Globus pallidus (tissue), 1 donor: ENCODE measurements at regions not wholly inside any gene's neighbourhood (a gene's known extent, or its start where the extent isn't known, plus 50 kb on each side); places are given as distances from the start of the nearest gene placed in this dataset.

Experiments used
- DNase-seq: peaks from one replicate; pipeline ENCODE4 v3.0.0-alpha.2; 2015; ENCODE audit warnings: low spot score

DNA sequence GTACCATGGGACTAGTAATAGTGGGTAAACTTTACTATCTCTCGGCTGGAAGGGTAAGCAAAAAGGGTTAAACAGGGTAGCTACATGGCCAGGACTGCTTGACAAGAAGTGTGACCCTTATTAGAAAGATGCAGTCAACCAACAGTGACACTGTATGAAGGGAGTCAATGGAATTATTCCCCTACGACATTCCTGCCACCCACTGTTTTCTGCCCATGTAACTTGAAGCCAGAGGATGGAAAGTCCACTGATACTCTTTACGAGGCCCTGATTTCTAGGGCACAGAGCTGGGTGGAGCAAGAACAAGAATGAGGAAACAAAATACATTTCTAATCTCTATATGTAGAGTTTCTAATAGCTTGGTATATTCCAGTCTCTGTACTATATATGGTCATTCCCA is 1102.5 kb downstream of the CDH11 start:
- no peak for DNase-seq

DNA sequence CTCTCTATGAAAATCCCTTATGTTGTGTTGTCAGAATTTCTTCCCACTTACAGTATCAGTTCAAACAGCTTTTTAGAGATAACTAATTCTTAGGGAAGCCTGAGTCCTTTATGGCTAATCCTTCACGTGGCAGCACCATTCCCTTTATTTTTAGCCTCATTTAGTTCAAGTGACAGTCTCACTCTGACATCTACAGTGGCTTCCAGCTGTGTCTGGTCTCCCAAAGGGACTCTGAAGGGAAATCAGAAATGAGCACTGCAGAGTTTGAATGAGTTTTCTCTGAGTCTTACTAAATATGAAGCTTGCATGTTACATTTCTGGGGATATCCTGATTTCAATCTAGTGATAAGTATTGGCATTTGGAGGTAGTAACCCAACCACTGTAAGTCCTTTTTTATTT is 1104.1 kb downstream of the CDH11 start:
- no peak for DNase-seq

DNA sequence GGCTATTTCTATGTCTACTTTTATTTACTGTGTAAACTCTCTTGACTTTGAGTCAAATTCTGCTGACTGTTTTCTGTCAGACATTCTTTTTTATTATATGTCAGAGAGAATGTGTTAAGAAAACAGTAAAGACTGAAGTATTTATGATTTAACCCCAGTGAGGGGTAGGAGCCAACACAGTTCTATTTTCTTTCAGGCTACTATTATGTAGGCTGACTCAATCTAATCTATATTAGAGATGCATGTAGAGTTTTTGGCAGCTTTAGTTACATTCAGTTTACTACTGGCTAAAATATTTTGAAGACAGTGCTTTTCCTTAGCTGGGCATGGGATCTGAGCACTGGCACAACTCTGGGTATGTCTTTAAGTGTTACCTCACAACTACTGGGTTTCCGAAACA is 1108.0 kb downstream of the CDH11 start:
- no peak for DNase-seq

DNA sequence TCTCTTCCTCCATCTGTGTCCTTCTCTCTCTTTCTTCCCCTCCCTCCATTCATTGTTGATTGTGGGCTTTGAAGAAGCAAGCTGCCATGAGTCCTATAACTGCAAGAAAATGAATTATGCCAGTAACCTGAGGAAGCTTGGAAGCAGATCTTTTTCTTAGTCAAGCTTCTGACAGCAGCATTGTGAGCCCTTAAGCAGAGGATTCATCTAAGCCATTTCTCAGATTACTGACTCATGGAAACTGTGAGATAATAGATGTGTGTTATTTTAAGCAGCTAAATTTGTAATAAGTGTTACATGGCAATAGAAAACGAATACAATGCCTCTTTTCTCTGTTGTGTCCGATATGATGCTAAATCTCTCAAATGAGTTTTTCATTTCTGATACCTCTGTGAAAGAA is 1109.7 kb downstream of the CDH11 start:
- no peak for DNase-seq

DNA sequence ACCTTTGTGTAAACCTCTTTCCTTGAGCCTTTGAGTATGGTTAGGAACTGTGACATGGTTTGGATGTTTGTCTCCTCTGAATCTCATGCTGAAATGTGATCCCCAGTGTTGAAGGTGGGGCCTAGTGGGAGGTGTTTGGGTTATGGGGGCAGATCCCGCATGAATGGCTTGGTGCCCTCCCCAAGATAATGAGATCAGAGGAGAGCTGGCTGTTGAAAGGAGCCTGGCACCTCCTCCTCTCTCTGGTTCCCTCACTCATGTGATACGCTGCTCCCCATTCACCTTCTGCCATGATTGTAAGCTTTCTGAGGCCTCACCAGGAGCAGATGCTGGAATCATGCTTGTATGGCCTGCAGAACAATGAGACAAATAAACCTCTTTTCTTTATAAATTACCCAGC is 1110.2 kb downstream of the CDH11 start:
- no peak for DNase-seq

DNA sequence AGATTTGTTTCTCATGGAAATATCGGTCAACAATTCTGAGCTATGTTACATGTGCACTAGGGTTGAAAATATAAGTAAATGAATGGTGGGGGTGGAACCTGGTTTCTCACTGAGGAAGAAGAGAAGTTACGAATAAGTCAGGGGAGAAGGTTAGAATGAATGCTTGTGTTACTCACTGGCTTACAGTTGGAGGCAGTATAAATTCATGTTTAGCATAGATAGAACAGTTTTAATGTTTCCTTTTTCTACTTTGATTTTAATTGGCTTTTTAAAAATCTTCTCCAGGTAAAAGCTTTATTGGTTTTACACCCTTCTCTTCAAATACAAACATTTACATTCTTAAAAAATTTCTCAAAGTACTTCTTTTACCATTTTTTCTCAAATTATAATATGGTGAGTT is 1113.7 kb downstream of the CDH11 start:
- DNase-seq = no peak

DNA sequence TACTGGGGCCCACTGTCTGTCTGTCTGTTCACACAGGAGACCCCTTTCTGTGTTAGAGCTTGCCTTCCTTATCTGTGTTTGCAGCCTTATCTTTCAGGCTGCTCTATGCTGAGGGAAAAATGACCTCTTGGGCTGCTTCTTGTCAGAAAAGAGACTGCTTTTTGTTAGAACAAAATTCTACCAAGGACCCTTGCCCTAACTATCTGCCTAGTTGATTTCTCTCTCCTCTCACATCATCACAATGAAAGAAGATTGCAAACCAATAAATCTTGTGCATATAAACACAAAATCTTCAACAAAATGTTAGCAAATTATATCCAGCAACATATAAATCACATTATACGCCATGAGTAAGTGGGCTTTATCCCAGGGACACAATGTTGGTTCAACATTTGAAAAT is 1117.7 kb downstream of the CDH11 start:
- no peak for DNase-seq

DNA sequence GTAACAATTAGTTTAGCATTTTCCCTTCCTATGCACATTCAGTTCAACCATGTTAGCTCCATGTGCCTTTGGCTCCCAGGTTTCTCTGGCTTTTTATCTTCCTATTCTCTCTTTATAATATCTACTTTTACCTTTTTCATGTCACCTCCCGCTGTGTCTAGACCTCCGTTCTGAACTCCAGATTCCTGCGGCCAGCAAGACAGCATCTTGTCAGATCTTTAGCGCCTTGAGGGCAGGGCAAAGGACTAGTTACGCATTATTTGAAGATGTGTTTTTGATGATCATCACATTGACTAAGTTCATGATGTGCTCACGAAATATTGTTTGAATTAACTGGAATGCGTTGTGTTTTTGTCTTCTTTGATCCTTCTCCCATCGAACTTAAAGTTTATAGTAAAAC is 1126.8 kb downstream of the CDH11 start:
- no peak for DNase-seq

DNA sequence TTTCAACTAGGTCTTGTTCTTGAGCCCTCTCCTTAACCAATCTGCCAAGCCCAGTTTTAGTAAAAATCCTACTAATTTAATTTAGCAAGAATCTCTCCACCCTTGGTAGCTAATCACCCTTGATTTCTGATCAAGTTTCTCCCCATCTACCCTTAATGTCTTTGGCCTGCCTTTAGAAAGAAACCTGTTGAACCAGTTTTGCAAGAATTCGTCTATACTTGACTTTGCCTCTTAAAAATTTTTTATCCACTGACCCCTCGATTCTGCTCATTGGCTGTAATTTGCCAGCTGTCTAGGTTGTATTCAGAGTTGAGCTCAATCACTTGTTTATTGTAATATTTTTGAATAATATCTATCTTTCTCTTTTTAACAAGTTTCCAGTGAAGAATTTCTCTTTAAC is 1138.5 kb downstream of the CDH11 start:
- no peak for DNase-seq

DNA sequence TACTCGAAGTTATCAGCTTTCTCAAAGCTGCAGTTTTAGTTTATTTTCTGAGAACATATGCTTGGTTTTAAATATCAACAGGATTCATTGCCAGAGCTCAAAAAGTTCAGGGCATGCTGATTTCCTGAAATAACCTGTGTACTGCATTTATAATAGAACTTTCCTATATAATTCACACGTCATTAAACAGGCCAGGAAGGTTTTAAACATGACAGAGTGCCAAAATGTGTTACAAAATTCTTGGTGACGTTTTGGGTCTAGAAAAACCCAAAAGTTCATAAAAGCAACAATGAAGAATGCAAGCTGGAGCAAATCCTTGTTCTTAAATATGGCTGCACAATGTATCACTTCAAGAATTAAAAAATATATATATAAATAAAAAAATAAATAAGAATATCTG is 1139.1 kb downstream of the CDH11 start:
- no peak for DNase-seq

DNA sequence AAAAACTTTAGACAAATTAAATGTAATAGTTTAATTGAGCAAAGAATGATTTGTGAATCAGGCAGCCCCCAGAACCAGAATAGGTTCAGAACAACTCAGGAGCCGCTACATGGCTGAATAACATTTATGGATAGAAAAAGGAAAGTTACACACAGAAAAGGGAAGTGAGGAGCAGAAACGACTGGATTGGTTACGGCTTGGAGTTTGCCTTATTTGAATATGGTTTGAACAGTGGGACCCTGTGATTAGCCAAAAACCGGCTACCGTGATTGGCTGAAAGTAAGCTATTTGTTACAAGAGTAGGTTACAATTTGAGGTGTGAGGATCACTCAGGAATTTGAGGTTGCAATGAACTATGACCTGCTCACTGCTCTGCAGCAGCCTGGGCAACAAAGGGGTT is 1139.8 kb downstream of the CDH11 start:
- no peak for DNase-seq

DNA sequence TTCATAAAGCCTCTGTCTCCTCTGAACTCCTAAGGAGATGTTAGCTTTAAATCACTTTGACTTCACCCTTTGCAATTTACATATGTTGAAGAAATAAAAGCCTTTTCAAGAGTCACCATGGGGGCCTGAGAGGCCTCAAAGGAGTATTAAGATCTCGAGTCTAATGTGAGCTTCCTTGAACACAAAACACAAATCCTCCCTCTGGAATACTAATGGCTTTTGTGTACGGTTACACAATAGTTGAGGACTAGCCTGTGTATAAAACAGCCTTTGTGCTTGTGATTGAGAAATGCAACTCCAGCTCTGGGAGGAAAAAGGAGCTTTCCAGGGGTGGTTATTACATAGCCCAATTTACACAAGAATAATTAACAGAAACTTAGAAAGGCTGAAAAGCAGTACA is 1140.2 kb downstream of the CDH11 start:
- DNase-seq = peak; percentile 5

DNA sequence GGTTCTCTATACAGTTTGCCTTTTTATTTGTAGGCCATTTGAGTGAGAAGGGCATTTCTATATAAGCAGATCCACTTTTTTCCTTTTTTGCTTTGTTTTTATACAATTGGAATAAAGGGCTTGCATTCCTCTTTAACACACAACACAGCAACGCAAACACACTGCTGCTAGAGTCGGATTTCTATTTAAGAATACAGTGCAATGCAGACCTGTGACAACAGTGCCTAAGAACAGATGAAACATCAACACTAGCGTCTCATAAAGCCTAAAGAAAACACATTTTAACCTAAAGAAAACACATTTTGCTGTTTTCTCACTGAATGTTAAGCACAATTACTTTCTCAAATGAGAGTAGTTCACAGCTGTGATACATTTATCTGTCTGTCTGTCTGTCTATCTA is 1141.1 kb downstream of the CDH11 start:
- DNase-seq = no peak

DNA sequence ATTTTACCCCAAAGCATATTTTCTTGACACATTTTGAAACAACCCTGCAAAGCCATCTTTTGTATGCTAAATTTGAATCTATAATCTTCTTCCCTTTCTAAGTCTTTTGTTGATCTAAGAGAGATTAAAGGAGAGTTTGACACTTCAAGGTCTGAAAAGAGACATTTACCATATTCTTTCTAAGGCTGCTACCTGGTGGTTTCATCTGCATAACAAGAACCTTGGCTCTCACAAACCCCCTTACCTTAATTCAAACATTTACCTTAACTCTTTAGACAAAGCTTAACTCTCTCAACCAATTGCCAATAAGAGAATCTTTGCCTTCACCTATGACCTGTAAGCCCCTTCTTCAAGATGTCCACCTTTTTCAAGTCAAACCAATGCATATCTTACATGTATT is 1143.6 kb downstream of the CDH11 start:
- DNase-seq = no peak

DNA sequence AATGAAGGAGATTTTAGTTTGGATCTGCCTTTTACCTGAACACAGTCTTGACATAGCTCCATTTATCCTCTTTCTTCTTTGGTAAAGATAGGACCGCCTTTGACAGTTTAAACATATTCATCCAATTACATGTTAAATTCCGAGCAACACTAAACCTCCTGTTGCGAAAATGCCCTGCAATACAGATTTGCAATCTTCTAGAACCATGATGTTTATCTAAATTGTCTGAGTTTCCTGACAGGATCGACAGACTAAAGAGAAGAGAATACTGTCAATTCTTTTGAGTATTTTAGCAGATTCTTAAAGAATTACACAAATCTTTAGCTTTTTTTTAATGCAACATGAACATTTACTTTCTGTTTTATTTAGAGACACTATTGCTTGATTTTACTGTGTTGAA is 1145.5 kb downstream of the CDH11 start:
- no peak for DNase-seq

DNA sequence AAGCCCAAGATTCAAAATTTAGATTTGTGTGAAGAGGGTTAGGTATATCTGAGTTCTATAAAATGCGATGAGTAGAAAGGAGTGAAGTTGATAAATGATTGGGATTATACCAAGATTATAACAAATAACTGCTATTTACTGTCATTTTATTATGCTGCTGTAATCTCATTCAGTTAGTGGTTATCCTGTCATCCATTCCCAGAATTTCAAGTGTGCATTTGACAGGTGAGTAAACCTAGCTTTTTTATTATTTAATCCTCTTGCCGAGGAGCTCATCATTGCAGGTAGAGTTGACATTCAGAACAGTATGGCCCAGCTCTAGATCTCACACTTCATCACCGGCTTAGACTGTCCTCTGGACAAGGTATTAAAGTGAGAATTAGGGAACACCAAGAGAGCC is 1146.2 kb downstream of the CDH11 start:
- no peak for DNase-seq

DNA sequence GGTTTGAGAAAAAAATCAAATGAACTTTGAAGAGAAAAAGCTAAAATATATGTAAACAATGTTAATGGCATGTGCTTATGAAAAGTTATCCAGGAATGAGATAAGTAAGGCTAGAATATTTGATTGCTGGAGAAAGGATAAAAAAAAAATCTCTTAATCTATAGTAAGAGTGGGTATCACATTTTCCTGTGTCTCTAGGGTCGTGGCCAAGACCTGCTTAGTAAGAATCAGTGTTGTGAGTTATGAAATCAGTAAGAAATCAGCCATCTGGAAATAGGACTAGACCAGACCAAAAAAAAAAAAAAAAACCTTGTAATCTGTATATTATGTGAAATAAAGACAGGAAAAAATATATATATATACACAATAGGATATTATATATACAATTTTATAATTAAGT is 1153.9 kb downstream of the CDH11 start:
- DNase-seq = no peak

DNA sequence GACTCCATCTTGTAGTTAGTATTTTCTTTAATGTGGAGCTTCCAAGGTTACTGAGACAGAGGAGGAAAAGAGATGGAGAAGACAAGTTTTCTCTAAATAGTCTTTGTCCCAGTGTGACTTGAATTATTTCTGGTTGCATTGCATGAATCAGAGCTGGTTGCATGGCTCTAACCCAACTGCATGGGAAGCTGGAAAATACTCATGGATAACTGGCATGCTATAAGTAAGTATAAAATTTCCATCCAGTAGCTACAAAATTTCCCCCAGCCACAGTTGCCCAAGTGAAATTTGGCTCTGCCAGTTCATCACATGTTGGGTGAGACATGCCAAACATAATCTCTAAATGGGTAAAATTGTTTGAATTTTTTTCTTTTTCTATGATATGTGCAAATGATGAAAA is 1161.5 kb downstream of the CDH11 start:
- no peak for DNase-seq

DNA sequence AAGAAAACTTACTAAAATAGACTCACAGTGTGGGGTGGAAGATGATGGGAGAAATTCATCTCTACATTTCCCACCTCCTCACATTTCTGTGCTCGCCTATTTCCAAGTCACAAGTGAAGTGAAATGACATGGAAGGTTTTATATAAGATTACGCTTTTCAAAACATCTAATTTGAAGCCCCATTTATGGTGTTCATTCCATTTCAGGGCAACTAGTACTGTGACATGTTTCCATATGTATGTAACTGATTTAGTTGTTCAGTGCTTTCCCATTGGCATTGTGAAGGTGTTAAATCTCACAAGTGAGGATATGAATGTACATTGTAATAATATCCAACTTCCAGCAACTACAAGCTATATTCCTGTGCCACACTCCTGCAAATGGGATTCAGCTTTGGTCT is 1174.8 kb downstream of the CDH11 start:
- no peak for DNase-seq

DNA sequence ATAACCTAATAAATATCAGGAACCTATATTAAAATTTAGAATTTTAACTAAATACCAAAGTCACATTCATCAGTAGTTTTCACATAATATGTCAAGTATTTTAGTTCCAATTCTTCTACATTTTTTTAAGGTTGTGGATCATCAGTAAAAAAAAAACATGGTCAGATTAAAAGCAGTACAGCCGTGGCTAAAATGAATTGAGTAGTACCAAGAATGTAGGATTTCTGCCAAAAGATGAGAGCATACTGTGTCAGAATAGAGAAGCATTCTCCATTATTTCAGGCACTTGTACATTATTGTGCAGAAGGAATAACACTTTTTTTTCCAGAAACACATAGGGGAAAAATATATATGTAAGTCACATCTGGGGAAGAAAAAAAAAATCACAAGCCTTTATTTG is 1176.1 kb downstream of the CDH11 start:
- no peak for DNase-seq

DNA sequence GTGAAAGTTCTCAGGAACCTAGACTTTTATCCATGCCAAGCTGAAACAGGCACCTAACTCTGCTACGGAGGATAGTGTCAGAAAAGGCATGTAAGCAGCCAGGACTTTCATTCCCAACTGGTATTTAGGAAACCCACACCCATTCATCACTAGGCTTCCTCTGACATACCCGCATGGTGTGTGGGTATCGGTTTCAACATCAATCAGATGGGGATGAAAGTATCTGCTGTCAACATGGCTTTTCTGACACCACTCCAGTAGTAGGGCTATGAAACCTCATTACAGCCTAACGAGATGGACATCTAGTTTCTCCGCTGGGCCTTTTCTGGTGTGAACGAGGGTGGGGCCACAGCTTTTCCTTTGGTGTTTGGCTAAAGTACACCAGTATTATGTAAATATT is 1178.3 kb downstream of the CDH11 start:
- no peak for DNase-seq

DNA sequence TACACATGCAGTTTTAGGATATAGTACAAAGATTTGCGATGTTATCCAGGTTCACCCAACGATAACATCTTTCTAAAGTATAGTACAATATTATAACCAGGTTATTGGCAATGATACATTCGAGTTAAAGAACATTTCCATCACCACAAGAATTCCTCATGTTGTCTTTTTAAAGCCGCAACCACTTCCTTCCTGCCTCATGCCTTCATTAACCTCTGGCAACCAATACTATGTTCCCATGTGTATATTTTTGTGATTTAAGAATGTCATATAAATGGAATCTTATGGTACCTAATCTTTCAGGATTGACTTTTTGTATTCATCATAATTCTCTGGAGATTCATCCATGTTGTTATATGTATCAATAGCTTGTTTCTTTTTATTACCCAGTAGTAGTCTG is 1183.2 kb downstream of the CDH11 start:
- DNase-seq = no peak

DNA sequence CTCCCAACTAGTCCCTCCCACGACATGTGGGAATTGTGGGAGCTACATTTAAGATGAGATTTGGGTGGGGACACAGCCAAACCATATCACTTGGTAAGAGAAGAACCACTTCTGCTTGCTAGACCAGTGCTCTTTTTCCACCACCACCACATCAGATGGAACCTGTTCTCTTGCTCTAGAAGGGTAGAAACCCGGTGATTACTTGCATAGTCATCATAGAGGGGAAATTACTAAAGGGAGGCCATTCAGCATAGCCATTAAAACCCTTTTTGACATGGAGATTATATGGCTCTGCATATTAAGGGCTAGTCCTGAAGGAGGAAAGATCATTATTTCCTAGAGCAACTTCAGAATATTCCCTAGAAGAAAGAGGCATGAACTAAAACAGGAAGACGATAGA is 1188.0 kb downstream of the CDH11 start:
- DNase-seq = no peak

DNA sequence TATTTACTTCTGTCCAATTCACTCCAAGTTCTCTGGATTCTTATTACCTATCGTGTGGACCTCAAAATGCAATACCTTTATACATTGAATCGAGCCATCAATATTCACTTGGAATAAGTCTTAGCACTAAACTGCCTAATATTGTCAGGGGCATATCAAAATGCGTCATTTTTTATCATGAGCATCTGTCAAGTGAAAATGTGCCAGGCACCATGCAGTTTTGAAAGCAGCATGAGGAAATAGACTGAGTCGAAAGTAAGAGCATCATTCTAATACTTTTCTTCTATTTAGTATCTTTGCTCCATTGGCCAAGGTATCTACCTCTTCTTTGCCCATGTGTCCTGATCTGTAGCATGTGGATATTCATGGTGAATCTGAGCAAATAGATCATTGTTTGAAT is 1193.4 kb downstream of the CDH11 start:
- DNase-seq = no peak

DNA sequence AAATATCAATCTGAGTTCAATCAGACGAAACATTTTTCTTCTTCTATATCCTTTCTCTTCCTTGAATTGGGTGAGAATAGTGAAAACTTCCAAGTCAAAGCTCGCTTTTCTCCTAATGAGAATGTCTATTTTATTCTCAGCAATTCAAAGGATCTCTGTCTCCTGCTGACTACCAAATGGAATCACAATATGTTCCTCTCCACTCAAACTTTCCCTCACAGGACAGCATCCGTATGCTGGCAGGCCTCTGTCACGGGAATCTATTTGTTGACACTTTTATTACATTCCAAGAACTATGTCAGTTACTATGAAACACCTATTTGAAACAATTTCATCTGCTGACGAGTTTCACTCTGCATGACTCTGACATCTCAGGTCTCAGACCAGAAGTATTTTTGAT is 1196.6 kb downstream of the CDH11 start:
- no peak for DNase-seq

DNA sequence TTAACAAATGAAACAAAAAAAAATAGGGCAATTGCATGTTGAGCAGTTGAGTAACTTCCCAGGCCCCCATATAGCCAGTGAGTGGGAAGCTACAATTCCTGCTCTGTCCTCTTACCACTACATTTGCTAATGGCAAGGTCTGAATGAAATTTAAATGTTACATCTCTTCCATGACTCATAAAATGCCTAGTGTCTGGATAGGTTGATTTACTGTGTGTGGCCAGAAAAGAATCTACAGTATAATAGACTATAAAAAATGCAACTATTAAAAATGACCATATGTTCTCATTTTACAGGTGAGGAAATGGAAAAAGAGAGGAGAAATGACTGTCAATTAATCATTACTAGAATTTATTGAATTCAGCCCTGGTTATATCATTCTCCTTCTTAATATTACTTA is 1199.3 kb downstream of the CDH11 start:
- DNase-seq = no peak
